H9 (cell line): ENCODE measurements at regions not wholly inside any gene's neighbourhood (a gene's known extent, or its start where the extent isn't known, plus 50 kb on each side); places are given as distances from the start of the nearest gene placed in this dataset.

Experiments used
- DNase-seq: peaks from one replicate; pipeline ENCODE4 v3.0.0-alpha.2; 2017
- H2AFZ ChIP-seq: one replicate; pipeline ENCODE4 v1.6.1; 2013; ENCODE audit warnings: mild to moderate bottlenecking, low read length, control low read depth, moderate library complexity
- H2AK5ac ChIP-seq: 2 replicates; pipeline ENCODE4 v1.6.1; 2013; ENCODE audit warnings: low read length, control low read depth, mixed read lengths; ENCODE audit not compliant: insufficient read length
- H2BK120ac ChIP-seq: one replicate; pipeline ENCODE4 v1.6.1; 2013; ENCODE audit warnings: low read depth, mild to moderate bottlenecking, low read length, control low read depth, inconsistent platforms; ENCODE audit not compliant: poor library complexity, severe bottlenecking
- H2BK12ac ChIP-seq: 2 replicates; pipeline ENCODE4 v1.6.1; 2013; ENCODE audit warnings: low read length, control low read depth, mixed read lengths, low read depth; ENCODE audit not compliant: insufficient read length
- H2BK15ac ChIP-seq: 2 replicates; pipeline ENCODE4 v1.6.1; 2013; ENCODE audit warnings: low read depth, low read length, control low read depth
- H2BK20ac ChIP-seq: one replicate; pipeline ENCODE4 v1.6.1; 2013; ENCODE audit warnings: low read depth, mild to moderate bottlenecking, low read length, control low read depth, inconsistent platforms; ENCODE audit not compliant: poor library complexity, severe bottlenecking
- H2BK5ac ChIP-seq: 2 replicates; pipeline ENCODE4 v1.6.1; 2013; ENCODE audit warnings: low read length, control low read depth, mixed read lengths; ENCODE audit not compliant: insufficient read length
- H3K14ac ChIP-seq: 2 replicates; pipeline ENCODE4 v1.6.1; 2013; ENCODE audit warnings: low read length, control low read depth; ENCODE audit not compliant: insufficient read depth
- H3K18ac ChIP-seq: 2 replicates; pipeline ENCODE4 v1.6.1; 2013; ENCODE audit warnings: low read depth, mild to moderate bottlenecking, mixed read lengths, low read length, control low read depth; ENCODE audit not compliant: insufficient read length
- H3K23ac ChIP-seq: 2 replicates; pipeline ENCODE4 v1.6.1; 2013; ENCODE audit warnings: low read length, control low read depth, mixed read lengths, low read depth; ENCODE audit not compliant: insufficient read length
- H3K23me2 ChIP-seq: 2 replicates; pipeline ENCODE4 v1.6.1; 2013; ENCODE audit warnings: low read depth, mild to moderate bottlenecking, mixed read lengths, low read length, control low read depth; ENCODE audit not compliant: insufficient read length, poor library complexity, severe bottlenecking
- H3K27ac ChIP-seq: 2 replicates; pipeline ENCODE4 v1.5.1; 2013; ENCODE audit warnings: low read length, control low read depth, mixed read lengths, low read depth; ENCODE audit not compliant: insufficient read length
- H3K27me3 ChIP-seq: 2 replicates; pipeline ENCODE4 v1.6.1; 2013; ENCODE audit warnings: low read length, control low read depth, inconsistent platforms; ENCODE audit not compliant: insufficient read depth
- H3K4ac ChIP-seq: 2 replicates; pipeline ENCODE4 v1.6.1; 2013; ENCODE audit warnings: low read depth, mild to moderate bottlenecking, control low read depth, inconsistent platforms, low read length, moderate library complexity
- H3K4me1 ChIP-seq: 2 replicates; pipeline ENCODE4 v1.6.1; 2013; ENCODE audit warnings: low read length, control low read depth, inconsistent platforms; ENCODE audit not compliant: insufficient read depth
- H3K4me2 ChIP-seq: 2 replicates; pipeline ENCODE4 v1.6.1; 2013; ENCODE audit warnings: low read length, control low read depth, mixed read lengths; ENCODE audit not compliant: insufficient read length, insufficient read depth
- H3K56ac ChIP-seq: 2 replicates; pipeline ENCODE4 v1.6.1; 2013; ENCODE audit warnings: low read depth, mild to moderate bottlenecking, mixed read lengths, low read length, control low read depth; ENCODE audit not compliant: insufficient read length
- H3K79me1 ChIP-seq: 2 replicates; pipeline ENCODE4 v1.6.1; 2013; ENCODE audit warnings: low read depth, mild to moderate bottlenecking, moderate library complexity, low read length, control low read depth, inconsistent platforms; ENCODE audit not compliant: insufficient read depth, poor library complexity, severe bottlenecking
- H3K79me2 ChIP-seq: 2 replicates; pipeline ENCODE4 v1.6.1; 2013; ENCODE audit warnings: low read length, control low read depth, inconsistent platforms; ENCODE audit not compliant: insufficient read depth
- H3K9ac ChIP-seq: 2 replicates; pipeline ENCODE4 v1.6.1; 2013; ENCODE audit warnings: low read length, control low read depth, mixed read lengths; ENCODE audit not compliant: insufficient read length; ENCODE audit errors: extremely low read depth
- H3K9me3 ChIP-seq: one replicate; pipeline ENCODE4 v1.6.1; 2013; ENCODE audit warnings: low read depth, low read length, inconsistent platforms; ENCODE audit not compliant: control insufficient read depth
- H3T11ph ChIP-seq: one replicate; pipeline ENCODE4 v1.6.1; 2013; ENCODE audit warnings: mild to moderate bottlenecking, low read length, control low read depth, inconsistent platforms
- H4K20me1 ChIP-seq: one replicate; pipeline ENCODE4 v1.6.1; 2013; ENCODE audit not compliant: control insufficient read depth, insufficient read length, insufficient read depth
- H4K5ac ChIP-seq: 2 replicates; pipeline ENCODE4 v1.6.1; 2013; ENCODE audit warnings: low read depth, mild to moderate bottlenecking, mixed read lengths, low read length, control low read depth; ENCODE audit not compliant: insufficient read length
- H4K8ac ChIP-seq: replicated peaks from 2 replicates; pipeline ENCODE4 v1.6.1; 2013; ENCODE audit warnings: low read length, control low read depth, mixed read lengths, low read depth; ENCODE audit not compliant: insufficient read length
- H4K91ac ChIP-seq: 2 replicates; pipeline ENCODE4 v1.6.1; 2013; ENCODE audit warnings: low read depth, mild to moderate bottlenecking, moderate library complexity, mixed read lengths, low read length, control low read depth; ENCODE audit not compliant: insufficient read length
- H3K27ac Mint-ChIP-seq, 3 experiments: 2 replicates in 2 of 3; 3 replicates in 1 of 3; pipeline ENCODE4 v1.8.0; 2020 to 2021; ENCODE audit warnings: mixed read lengths in 3 of 3, mild to moderate bottlenecking in 1 of 3, moderate library complexity in 1 of 3
- H3K27me3 Mint-ChIP-seq: 2 replicates; pipeline ENCODE4 v1.8.0; 2021; ENCODE audit warnings: low read depth, mild to moderate bottlenecking, moderate library complexity, mixed read lengths
- H3K36me3 Mint-ChIP-seq, 3 experiments: 2 replicates in 2 of 3; 3 replicates in 1 of 3; pipeline ENCODE4 v1.8.0; 2020 to 2021; ENCODE audit warnings: low read depth in 3 of 3, mixed read lengths in 3 of 3; ENCODE audit not compliant: insufficient read depth in 1 of 3
- H3K4me1 Mint-ChIP-seq, 2 experiments: 2 replicates each; pipeline ENCODE4 v1.8.0; 2020; ENCODE audit warnings: mixed read lengths in 2 of 2
- H3K4me3 Mint-ChIP-seq, 2 experiments: 2 replicates in 1 of 2; 3 replicates in 1 of 2; pipeline ENCODE4 v1.8.0; 2020 to 2021; ENCODE audit warnings: mild to moderate bottlenecking in 2 of 2, mixed read lengths in 2 of 2, moderate library complexity in 1 of 2
- H3K9me3 Mint-ChIP-seq, 2 experiments: 2 replicates in 1 of 2; 3 replicates in 1 of 2; pipeline ENCODE4 v1.8.0; 2020; ENCODE audit warnings: mild to moderate bottlenecking in 2 of 2, mixed read lengths in 2 of 2, moderate library complexity in 1 of 2
- CTCF ChIP-seq: fragments of 200-600 bp; sonication (generic); conservative IDR thresholded peaks from 3 replicates; pipeline ENCODE4 v1.8.0; 2021; ENCODE audit warnings: antibody characterized with exemption, mild to moderate bottlenecking
- WGBS: extraction: QIAGEN DNeasy Blood & Tissue Kit; methylation state at CpG from one replicate; pipeline ENCODE4 v1.1.7; 2013; ENCODE audit warnings: missing lambda C conversion rate, low lambda C conversion rate, mixed read lengths; ENCODE audit not compliant: insufficient read length; ENCODE audit errors: extremely low coverage; 5-methylcytosine and 5-hydroxymethylcytosine counted together

- Histone ChIP-seq H3K4me1 (no peaks in the 10 kb centered on the region), H3K27ac (no peak overlapping the region), H3K9ac (no peak overlapping the region), H3K56ac (no peak overlapping the region), H4K8ac (no peak overlapping the region), H3T11ph (no peak overlapping the region), H3K23me2 (no peaks in the 10 kb centered on the region), H2AK5ac (no peak overlapping the region), H2BK20ac (no peak overlapping the region), H3K9me3 (no peaks in the 10 kb centered on the region), H3K4me2 (no peak overlapping the region), H4K91ac (no peak overlapping the region), H3K27me3 (no peaks in the 10 kb centered on the region), H4K5ac (no peak overlapping the region), H2BK5ac (no peak overlapping the region), H2BK12ac (no peak overlapping the region), H3K79me1 (no peaks in the 10 kb centered on the region), H2BK120ac (no peak overlapping the region), H3K18ac (no peak overlapping the region), H4K20me1 (no peaks in the 10 kb centered on the region), H3K79me2 (no peaks in the 10 kb centered on the region), H3K14ac (no peak overlapping the region), H2BK15ac (no peak overlapping the region), H3K4ac (no peak overlapping the region), H3K23ac (no peak overlapping the region), H2AFZ (no peak overlapping the region)
- no peak overlapping the region for H3K27ac Mint-ChIP-seq
- no peaks in the 10 kb centered on the region for H3K9me3 Mint-ChIP-seq
- no peak for DNase-seq
- no peak overlapping the region for H3K4me3 Mint-ChIP-seq
- peaks cover 10 to 15% of the 10 kb centered on the region in 2 experiments for H3K4me1 Mint-ChIP-seq
- H3K27me3 Mint-ChIP-seq, result no peaks in the 10 kb centered on the region; the same call in 1 of the 2 replicates
- H3K36me3 Mint-ChIP-seq, result no peaks in the 10 kb centered on the region
- TF ChIP-seq CTCF, result no peak; the same call in 2 of the 3 replicates
- no CpG with 5 or more reads among the region's 1 CpG for WGBS
These were observed 53.6 kb upstream of the ANO3 start for GRCh38 chr11:26278354-26278753.
